GM23248 (cell line): ENCODE measurements at regions not wholly inside any gene's neighbourhood (a gene's known extent, or its start where the extent isn't known, plus 50 kb on each side); places are given as distances from the start of the nearest gene placed in this dataset.

Source experiments
- DNase-seq: peaks from one replicate; pipeline ENCODE4 v3.0.0-alpha.2; 2015
- H2AFZ ChIP-seq: fragments of 200-600 bp; sonication (generic); 2 replicates; pipeline ENCODE4 v1.6.1; 2016; ENCODE audit warnings: antibody characterized with exemption
- H3F3A ChIP-seq: fragments of 200-600 bp; sonication (generic); 2 replicates; pipeline ENCODE4 v1.6.1; 2016; ENCODE audit warnings: mild to moderate bottlenecking, antibody characterized with exemption, mixed run types; ENCODE audit not compliant: insufficient read depth
- H3K27ac ChIP-seq: fragments of 200-600 bp; sonication (generic); 2 replicates; pipeline ENCODE4 v1.5.1; 2016; ENCODE audit warnings: mild to moderate bottlenecking
- H3K27me3 ChIP-seq: fragments of 200-600 bp; sonication (generic); replicated peaks from 2 replicates; pipeline ENCODE4 v1.6.1; 2016; ENCODE audit warnings: mild to moderate bottlenecking; ENCODE audit not compliant: insufficient read depth
- H3K36me3 ChIP-seq: fragments of 200-600 bp; sonication (generic); 2 replicates; pipeline ENCODE4 v1.6.1; 2016; ENCODE audit warnings: low read depth, mild to moderate bottlenecking
- H3K4me1 ChIP-seq: fragments of 200-600 bp; sonication (generic); 2 replicates; pipeline ENCODE4 v1.6.1; 2016; ENCODE audit warnings: mild to moderate bottlenecking; ENCODE audit not compliant: insufficient read depth
- H3K4me2 ChIP-seq: fragments of 200-600 bp; sonication (generic); one replicate; pipeline ENCODE4 v1.6.1; 2016; ENCODE audit warnings: mild to moderate bottlenecking; ENCODE audit not compliant: unreplicated experiment
- H3K4me3 ChIP-seq: fragments of 200-600 bp; sonication (generic); 2 replicates; pipeline ENCODE4 v1.5.1; 2016; ENCODE audit warnings: mild to moderate bottlenecking
- H3K79me2 ChIP-seq: fragments of 200-600 bp; sonication (generic); 2 replicates; pipeline ENCODE4 v1.6.1; 2016; ENCODE audit warnings: mild to moderate bottlenecking; ENCODE audit not compliant: insufficient read depth
- H3K9ac ChIP-seq: fragments of 200-600 bp; sonication (generic); 2 replicates; pipeline ENCODE4 v1.6.1; 2016; ENCODE audit warnings: mild to moderate bottlenecking
- H3K9me2 ChIP-seq: fragments of 200-600 bp; sonication (generic); 2 replicates; pipeline ENCODE4 v1.6.1; 2016; ENCODE audit warnings: mixed run types, mild to moderate bottlenecking, moderate library complexity; ENCODE audit not compliant: insufficient read depth
- H3K9me3 ChIP-seq: fragments of 200-600 bp; sonication (generic); one replicate; pipeline ENCODE4 v1.6.1; 2017; ENCODE audit warnings: low read depth
- H4K20me1 ChIP-seq: fragments of 200-600 bp; sonication (generic); 2 replicates; pipeline ENCODE4 v1.6.0; 2016; ENCODE audit not compliant: insufficient read depth
- EZH2 ChIP-seq: fragments of 200-600 bp; sonication (generic); IDR thresholded peaks from 2 replicates; pipeline ENCODE4 v1.6.1; 2018; ENCODE audit warnings: antibody characterized with exemption, mild to moderate bottlenecking; ENCODE audit not compliant: insufficient read depth, poor library complexity, severe bottlenecking
- EZH2phosphoT487 ChIP-seq: fragments of 200-600 bp; sonication (generic); IDR thresholded peaks from 2 replicates; pipeline ENCODE4 v1.6.1; 2018; ENCODE audit warnings: antibody characterized with exemption, moderate library complexity, mild to moderate bottlenecking, low read depth; ENCODE audit not compliant: insufficient read depth
- WGBS, 2 experiments: methylation state at CpG; one replicate each; pipeline ENCODE4 v1.1.6; 2015 to 2017; ENCODE audit warnings: low lambda C conversion rate in 2 of 2, low coverage in 1 of 2; ENCODE audit errors: missing lambda C conversion rate in 2 of 2; 5-methylcytosine and 5-hydroxymethylcytosine counted together
- in situ Hi-C: fragments of 300-500 bp; cut with MboI; formaldehyde crosslinking; loops from 2 replicates; pipeline ENCODE4 v1.15.0; 2020

- Histone ChIP-seq H3K9me2 (no peaks in the 10 kb centered on the region), H3K27me3 (no peaks in the 10 kb centered on the region), H3K4me2 (no peak overlapping the region), H3K4me1 (peaks cover 42% of the 10 kb centered on the region), H3K4me3 (no peak overlapping the region), H4K20me1 (no peaks in the 10 kb centered on the region), H3K27ac (no peak overlapping the region), H2AFZ (no peak overlapping the region), H3F3A (peaks cover 30% of the 10 kb centered on the region), H3K79me2 (no peaks in the 10 kb centered on the region), H3K36me3 (no peaks in the 10 kb centered on the region), H3K9me3 (no peaks in the 10 kb centered on the region), H3K9ac (no peak overlapping the region)
- in situ Hi-C loops = no loop called here
- WGBS, 2 experiments = 95 to 98% methylated on average over 1 of the region's 1 CpG
- TF ChIP-seq EZH2 = no peak
- TF ChIP-seq EZH2phosphoT487 = no peak
- no peak for DNase-seq
These were observed 148.8 kb upstream of the MTAP start for GRCh38 chr9:21653589-21653988.

- Histone ChIP-seq H3K9ac (peak overlapping the region; percentile 58), H3K27ac (peak overlapping the region; percentile 84), H2AFZ (peak overlapping the region; percentile 39), H3K4me3 (peak overlapping the region; percentile 40), H4K20me1 (no peaks in the 10 kb centered on the region), H3K79me2 (no peaks in the 10 kb centered on the region), H3F3A (peaks cover 36% of the 10 kb centered on the region), H3K9me2 (no peaks in the 10 kb centered on the region), H3K4me2 (peak overlapping the region; percentile 73), H3K27me3 (no peaks in the 10 kb centered on the region), H3K36me3 (no peaks in the 10 kb centered on the region), H3K4me1 (peaks cover 53% of the 10 kb centered on the region), H3K9me3 (no peaks in the 10 kb centered on the region)
- in situ Hi-C loops = no loop called here
- 25 to 26% methylated on average over 2 of the region's 2 CpGs for WGBS, 2 experiments
- peak; percentile 90 for DNase-seq
- TF ChIP-seq EZH2 = no peak
- no peak for TF ChIP-seq EZH2phosphoT487
These were observed 145.4 kb upstream of the MTAP start for GRCh38 chr9:21656776-21657674.

- H2AFZ ChIP-seq = peak overlapping the region; percentile 39; the same call in 1 of the 2 replicates
- peak; percentile 66 for DNase-seq
- H3K9me3 ChIP-seq = no peaks in the 10 kb centered on the region
- peaks cover 29% of the 10 kb centered on the region for H3F3A ChIP-seq
- no peaks in the 10 kb centered on the region for H3K79me2 ChIP-seq
- H3K27me3 ChIP-seq = no peaks in the 10 kb centered on the region
- 88 to 94% methylated on average over 2 of the region's 2 CpGs for WGBS, 2 experiments
- in situ Hi-C loops = no loop called here
- peak overlapping the region; percentile 58 for H3K9ac ChIP-seq
- no peaks in the 10 kb centered on the region for H4K20me1 ChIP-seq
- H3K27ac ChIP-seq = peak overlapping the region; percentile 84
- no peak for TF ChIP-seq EZH2
- H3K4me1 ChIP-seq = peaks cover 48% of the 10 kb centered on the region
- no peaks in the 10 kb centered on the region for H3K9me2 ChIP-seq
- H3K36me3 ChIP-seq = no peaks in the 10 kb centered on the region
- H3K4me2 ChIP-seq = peak overlapping the region; percentile 73
- H3K4me3 ChIP-seq = no peak overlapping the region
These were observed 144.3 kb upstream of the MTAP start for GRCh38 chr9:21657966-21658667.

GRCh38 chr9:21660976-21661375, 141.5 kb upstream of the MTAP start:
- DNase-seq = peak; percentile 22
- peaks cover 36% of the 10 kb centered on the region for H3K4me1 ChIP-seq
- H4K20me1 ChIP-seq = no peaks in the 10 kb centered on the region
- no peak overlapping the region for H2AFZ ChIP-seq
- no peak overlapping the region for H3K4me3 ChIP-seq
- no peaks in the 10 kb centered on the region for H3K9me2 ChIP-seq
- no peak for TF ChIP-seq EZH2
- TF ChIP-seq EZH2phosphoT487 = no peak
- peaks cover 28% of the 10 kb centered on the region for H3F3A ChIP-seq
- H3K27ac ChIP-seq = no peak overlapping the region
- in situ Hi-C loops = no loop called here
- no peaks in the 10 kb centered on the region for H3K79me2 ChIP-seq
- H3K36me3 ChIP-seq = no peaks in the 10 kb centered on the region
- no peak overlapping the region for H3K4me2 ChIP-seq
- H3K27me3 ChIP-seq = no peaks in the 10 kb centered on the region
- no peak overlapping the region for H3K9ac ChIP-seq
- H3K9me3 ChIP-seq = no peaks in the 10 kb centered on the region
